ENCODE measurements at regions not wholly inside any gene's neighbourhood (a gene's known extent, or its start where the extent isn't known, plus 50 kb on each side); places are given as distances from the start of the nearest gene placed in this dataset.

DNA sequence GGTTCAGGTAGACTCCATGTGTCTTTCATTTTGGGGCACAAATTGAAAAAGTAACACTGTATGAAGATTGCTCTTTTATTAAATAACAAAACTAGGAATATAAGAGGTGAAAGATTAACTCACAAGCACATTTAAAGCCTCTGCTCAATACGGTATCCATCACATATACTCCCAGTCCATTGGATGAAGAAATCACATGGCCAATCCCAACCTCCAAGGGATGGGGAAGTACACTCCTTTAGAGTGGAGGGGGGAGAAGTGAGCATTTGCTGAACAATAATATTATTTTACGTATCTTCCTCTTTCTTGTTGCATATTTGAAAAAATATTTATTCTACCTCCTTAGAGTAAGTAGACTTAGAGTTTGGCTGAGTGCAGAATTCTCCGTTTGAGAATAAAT, 316.5 kb downstream of the LMX1A start:
- DNase-seq (ENCODE audit: low read depth) = no peak
- no peak overlapping the region for H3K4me3 ChIP-seq (ENCODE audit: low read depth, low read length)

DNA sequence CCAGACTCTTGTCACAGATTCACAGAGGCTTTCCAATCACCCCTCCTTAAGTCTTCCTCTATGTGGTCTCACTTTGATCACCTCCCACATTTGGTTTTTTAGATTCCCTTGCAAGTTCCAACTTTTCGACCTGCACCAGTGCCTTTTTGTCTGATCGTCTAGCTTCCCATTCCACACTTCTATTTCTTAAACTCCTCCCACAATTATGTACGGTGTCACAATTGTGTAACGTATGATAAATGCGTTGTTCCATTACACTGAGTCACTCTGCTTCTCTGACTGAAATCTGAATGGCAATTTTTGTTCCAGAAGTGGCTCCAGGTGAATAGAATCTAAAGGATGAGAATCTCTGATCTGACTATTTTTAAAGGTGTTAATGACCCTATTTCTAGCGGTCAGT, 320.1 kb downstream of the LMX1A start:
- no peak for DNase-seq (ENCODE audit: low read depth)
- H3K4me3 ChIP-seq (ENCODE audit: low read depth, low read length) = no peak overlapping the region

DNA sequence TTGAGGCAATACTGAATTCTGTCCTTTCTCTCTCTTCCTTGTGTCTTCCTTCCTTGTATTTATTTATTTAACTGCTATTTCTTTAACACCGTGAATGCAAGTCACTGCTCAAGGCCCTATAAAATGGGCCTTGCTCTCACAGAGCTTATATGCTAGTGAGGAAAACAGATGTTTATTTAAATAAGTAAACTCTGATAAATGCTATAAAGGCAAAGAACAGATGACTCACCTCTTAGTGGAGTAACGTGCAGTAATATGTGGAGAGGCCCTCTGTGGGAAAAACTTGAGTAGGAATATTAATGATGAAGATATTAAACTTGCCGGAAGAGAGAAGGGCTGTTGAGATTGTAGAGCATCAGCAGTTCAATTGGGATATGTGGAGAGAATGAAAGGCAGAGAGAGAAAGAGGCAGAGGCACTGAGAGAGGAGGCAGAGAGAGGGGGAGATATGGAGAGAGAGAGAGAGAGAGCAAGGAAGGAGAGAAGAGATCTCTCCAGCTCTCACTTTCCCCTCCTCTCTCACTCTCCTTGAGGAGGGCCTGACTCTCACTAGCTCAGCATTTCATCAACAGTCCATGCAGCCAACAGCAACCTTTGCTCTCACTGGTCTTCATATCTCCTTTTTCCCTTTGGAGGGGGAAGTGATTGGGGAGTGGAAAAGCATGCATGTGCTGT, 322.2 kb downstream of the LMX1A start:
- no peak overlapping the region for H3K4me3 ChIP-seq (ENCODE audit: low read depth, low read length)
- DNase-seq (ENCODE audit: low read depth) = no peak

DNA sequence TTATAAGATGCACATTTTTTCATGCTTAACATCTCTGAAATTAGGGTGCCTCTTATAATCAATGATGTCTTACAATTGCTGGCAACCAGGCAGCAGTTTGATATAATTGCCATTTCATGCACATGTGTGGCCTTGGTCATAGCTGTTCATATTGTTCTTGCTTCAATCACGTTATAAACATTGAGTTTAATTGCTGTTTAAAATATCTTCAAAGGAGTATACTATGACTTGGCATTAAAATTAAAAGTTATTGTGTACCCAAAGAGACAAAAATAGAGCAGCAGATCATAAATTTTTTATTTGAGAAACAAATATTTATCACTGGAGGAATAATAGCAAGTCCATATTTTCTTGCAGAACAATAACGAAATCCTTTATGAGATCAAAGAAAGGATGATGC, 325.5 kb downstream of the LMX1A start:
- DNase-seq (ENCODE audit: low read depth) = no peak
- H3K4me3 ChIP-seq (ENCODE audit: low read depth, low read length) = no peak overlapping the region

DNA sequence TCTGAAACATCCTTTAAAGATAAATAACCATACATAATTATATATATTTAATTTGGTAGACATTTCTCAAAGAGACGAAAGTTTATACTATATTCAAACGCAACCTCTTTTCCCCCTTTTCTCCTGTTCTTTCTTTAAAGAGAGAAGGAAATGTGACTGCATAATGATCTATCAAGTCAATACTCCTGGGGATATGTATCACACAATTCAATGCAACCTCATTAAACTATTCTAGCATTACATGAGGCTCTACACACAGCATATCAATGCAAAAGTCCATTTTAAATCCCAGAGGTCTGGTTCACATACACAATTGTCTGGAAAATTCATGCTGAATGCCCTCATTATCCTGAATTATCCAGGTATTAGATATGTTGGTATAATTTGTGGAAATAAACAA, 330.7 kb downstream of the LMX1A start:
- no peak overlapping the region for H3K4me3 ChIP-seq (ENCODE audit: low read depth, low read length)
- DNase-seq (ENCODE audit: low read depth) = no peak

DNA sequence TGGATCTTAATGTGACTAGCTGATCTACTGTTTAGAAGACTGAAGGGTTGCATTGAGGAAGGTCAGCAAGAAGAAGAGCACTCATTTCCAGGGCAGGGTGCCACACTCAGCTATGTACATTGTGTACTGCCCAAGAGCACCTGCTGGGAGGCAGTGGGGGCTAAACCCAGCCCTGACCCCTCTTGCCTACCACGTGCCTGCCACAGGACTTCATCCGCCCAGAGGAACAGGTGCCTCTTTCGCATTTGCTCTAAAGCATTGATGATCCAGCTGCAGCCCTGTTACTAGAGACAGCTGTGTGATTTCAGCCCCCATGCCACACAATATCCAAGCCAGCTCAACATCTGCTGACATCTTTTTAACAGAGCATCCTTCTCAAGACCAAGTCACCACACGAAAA, 341.8 kb downstream of the LMX1A start:
- no peak overlapping the region for H3K4me3 ChIP-seq (ENCODE audit: low read depth, low read length)
- no peak for DNase-seq (ENCODE audit: low read depth)

DNA sequence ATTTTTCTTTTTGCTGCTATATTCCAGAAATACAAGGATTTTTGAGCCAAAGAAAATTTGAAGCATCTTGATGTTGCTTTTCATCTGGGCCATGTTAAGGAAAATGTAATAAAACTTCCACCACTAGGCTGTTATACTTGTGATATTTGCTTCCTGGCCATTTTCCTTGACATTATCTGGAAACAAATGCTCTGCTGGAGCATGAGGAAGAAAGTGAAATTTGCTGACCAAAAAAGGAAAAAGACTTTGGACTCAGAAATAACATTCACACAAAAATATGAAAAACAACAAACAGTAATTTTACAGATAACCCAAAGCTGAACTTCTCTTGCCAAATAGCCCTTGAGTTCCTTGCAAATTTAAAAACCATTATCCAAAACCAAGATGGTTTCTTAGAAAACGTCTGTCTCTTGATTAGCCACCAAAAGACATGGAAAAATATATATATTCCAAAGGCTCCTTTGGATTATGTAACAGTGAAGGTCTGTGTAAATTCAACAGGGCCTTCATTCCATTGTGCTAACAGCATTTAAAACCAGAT, 344.5 kb downstream of the LMX1A start:
- H3K4me3 ChIP-seq (ENCODE audit: low read depth, low read length) = no peak overlapping the region
- DNase-seq (ENCODE audit: low read depth) = no peak

DNA sequence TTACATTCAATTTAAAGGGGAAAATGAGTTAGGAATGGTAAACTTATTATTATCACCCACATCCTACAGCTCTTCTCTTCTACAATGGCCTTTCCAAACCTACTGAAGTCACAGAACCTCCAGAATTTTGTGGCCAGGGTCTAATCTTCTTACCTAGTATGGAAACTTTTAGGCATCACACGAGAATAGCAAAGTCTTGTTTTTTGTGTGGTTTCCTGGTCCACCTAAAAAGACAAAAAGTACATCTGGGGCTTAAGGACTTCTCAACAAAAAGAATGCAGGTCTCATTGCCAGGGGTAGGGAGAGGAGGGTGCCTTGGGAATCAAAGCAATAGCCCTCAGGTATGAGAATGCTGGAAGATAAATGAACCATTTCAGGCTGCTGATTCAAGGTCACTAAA, 345.3 kb downstream of the LMX1A start:
- DNase-seq (ENCODE audit: low read depth) = no peak
- no peak overlapping the region for H3K4me3 ChIP-seq (ENCODE audit: low read depth, low read length)

DNA sequence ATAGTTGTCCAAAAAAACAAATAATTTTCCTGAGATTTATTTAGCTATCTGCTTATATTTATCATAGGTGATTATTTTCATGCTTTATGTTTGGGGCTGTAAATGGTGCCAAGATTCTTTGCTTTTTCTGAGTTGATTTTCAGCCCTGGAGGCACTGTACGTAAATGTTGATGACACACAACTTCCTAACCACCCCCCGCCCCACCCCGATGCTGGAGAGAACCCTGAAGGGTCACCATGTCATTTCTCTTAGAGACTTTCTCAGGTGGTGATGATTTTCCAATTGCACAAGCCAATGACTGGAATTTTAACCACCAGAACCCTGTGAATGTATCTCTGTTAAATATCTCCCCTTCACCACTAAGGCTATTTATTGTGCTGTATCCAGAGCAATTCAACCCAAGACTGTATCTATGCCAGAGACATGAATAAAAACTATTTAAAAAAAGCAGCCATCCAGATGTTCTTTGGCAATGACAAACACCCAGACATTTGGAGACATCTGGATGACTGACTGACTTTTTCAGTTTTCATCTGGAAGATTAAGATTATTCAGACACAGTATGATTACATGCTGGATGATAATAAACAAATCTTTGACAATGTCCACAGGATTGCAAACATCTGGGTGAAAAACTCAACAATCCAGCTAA, 346.0 kb downstream of the LMX1A start:
- no peak overlapping the region for H3K4me3 ChIP-seq (ENCODE audit: low read depth, low read length)
- DNase-seq (ENCODE audit: low read depth) = no peak

DNA sequence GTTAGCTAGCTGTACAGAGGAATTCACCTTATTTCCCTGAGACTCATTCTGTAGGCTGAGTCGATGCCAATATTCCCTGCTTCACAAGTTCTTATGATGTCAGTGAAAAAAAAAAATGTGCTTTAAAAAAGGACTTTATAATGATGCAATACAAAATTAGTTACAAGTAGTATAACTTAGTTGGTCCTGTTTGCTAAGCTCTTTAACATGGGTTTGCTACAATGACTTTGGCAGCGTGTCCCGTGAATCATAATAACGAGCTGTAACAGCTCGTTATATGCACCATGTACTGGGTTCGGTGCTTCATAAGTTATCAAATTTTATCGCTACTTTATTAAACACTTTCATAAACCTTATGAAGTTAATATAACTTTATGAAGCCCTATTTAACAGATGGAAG, 349.7 kb downstream of the LMX1A start:
- H3K4me3 ChIP-seq (ENCODE audit: low read depth, low read length) = no peak overlapping the region
- DNase-seq (ENCODE audit: low read depth) = no peak

DNA sequence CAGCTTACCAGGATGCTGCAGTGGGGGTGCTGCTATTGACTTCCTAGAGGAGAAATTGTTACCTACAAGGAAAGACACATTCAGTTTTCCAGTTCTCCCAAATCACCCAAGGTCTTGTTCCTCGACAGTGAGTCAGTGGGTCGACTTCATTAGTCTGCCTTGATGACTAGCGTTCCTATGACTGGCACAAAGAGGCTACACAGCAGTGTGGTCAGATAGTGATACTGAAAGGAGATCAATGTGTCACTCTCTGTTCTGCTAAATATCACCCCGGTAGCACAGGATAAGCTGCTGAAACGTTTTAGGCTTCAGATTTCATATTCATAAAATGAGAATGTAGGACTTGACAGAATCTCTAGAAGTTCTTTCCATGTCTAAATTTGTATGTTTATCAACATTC, 357.4 kb downstream of the LMX1A start:
- no peak for DNase-seq (ENCODE audit: low read depth)
- H3K4me3 ChIP-seq (ENCODE audit: low read depth, low read length) = no peak overlapping the region

DNA sequence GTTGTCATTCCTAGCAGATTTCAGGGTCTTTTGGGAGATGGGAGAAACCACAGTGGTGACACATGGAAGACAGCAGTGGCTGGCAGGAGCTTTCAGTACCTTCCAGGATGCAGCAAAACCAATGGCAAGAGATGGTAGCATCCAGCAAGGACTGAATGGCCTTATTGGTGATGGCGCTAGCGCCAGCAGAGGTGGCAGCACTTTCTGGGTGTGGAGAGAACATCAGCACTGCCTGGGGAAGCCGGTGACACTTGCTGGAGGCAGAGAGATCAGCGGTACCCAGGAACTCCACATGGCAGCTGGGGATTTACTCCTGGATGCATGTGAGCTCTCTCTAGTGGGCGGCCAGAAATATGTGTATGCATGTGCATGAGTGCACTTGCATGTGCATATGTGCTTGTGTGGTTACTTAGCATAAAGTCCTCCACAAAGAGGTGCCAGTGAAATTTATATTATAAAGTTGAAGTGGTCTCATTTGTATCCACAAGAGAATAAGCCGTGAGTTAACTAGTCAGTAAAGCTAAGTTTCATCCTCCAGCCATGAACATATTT, 364.7 kb downstream of the LMX1A start:
- no peak overlapping the region for H3K4me3 ChIP-seq (ENCODE audit: low read depth, low read length)

DNA sequence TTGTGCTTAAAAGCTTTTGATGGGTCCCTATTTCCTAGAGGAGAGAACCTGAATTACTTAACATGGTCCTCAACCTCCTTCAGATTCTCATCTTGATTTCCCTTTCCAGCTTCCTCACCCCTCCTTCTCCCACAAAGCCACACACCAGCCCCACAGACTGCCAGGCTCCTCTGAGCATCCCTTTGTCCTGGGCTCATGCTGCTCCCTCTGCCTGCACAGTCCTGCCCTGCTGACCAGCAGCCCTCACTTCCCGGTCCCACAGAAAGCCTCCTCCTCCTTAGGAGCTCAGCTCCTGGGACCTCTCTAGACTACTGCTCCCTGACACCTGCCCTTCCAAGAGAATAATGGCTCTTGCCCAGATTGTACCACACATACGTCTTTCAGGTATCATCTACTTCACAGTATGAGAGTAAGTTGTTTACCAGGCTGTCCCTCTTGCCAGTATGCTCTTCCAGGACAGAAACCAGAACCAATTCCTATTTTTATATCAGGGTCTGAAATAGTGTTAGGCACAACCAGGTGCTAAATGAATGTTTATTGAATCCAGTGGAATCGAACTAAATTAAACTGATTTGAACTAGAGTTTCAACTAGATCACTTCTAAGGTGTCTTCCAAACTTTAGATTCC, 373.4 kb downstream of the LMX1A start:
- no peak overlapping the region for H3K4me3 ChIP-seq (ENCODE audit: low read depth, low read length)
- DNase-seq (ENCODE audit: low read depth) = no peak

More for the DNA sequence above, 364.7 kb downstream of the LMX1A start:
- DNase-seq (ENCODE audit: low read depth) = no peak

DNA sequence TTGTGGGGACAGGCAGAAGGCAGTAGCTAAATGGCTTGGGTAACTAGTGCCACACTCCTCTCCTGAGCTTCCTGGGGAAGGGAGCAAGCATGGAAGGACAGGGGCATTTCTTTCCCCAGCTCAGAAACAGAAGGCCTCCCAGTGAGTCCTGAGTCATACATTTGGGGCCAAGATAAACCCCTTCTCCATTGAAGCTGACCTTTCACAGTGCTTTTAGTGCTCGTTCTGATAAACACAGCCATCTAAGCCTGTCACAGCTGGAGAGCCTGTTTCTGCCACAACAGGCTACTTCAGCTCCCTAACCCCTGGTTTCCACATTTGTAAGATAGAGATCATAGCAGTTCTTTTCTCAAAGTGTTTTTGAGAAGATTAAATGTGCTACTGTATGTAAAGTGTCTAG, 374.0 kb downstream of the LMX1A start:
- no peak overlapping the region for H3K4me3 ChIP-seq (ENCODE audit: low read depth, low read length)
- DNase-seq (ENCODE audit: low read depth) = no peak

DNA sequence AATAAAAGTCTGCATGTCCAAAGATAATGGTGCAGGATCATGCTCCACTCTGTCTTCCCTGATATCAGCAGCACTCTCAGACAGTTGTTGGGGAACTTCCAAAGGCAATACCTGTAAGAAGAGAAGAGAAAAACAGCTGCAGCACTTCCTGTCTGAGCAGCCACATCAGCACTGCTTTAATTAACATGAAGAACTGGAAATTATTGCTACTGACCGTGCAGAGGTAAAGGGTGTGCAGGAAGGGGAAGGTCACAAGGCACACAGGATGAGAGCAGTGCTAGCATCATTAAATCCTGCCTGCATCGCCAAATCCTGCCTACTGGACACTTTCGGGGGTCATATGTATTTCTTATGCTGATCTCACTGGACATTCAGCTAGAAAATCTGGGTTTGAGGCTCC, 379.0 kb downstream of the LMX1A start:
- no peak for DNase-seq (ENCODE audit: low read depth)
- no peak overlapping the region for H3K4me3 ChIP-seq (ENCODE audit: low read depth, low read length)

DNA sequence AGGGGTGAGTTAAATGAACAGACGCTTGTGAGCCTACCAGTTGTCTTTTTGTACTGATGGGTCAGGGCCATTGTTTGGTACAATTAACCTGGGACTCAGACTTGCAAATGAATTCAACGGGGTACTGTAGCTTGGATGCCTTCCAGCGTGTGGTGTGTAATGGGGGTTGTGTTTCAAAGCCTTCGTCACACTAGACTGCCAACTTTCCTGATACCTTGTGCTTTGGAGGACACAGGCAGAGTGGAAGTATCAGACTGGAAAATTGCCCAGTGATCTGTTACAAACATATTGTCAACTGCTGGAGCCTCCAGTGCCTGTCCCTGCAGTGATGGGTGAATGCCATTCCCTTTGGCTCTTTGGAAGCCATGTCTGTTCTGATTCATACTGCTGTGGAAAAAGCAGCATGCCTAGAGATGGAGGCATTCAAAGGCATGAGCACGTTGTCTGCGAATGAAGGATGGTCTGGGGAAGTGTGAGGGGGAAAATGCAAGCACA, 384.5 kb downstream of the LMX1A start:
- no peak for DNase-seq (ENCODE audit: low read depth)
- no peak overlapping the region for H3K4me3 ChIP-seq (ENCODE audit: low read depth, low read length)

DNA sequence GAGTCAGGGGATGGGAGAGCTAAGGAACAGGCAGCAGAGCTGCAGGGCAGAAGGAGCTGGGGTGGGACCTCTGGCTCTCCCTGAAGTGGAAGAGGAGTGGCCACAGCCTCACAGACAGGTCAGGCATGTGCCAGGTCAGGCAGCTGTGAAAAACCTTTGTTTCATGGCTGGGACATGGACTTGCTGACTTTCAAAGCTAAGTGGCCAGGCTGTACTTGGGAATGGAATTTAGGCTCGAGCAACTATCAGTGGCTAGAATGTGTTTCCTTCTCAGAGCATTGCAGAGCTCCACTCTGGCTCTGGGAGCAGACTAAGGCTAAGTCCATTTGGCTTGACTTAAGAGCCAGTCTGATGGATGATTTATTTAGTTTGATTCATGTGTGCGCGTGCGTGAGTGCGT, 385.1 kb downstream of the LMX1A start:
- H3K4me3 ChIP-seq (ENCODE audit: low read depth, low read length) = no peak overlapping the region
- no peak for DNase-seq (ENCODE audit: low read depth)

DNA sequence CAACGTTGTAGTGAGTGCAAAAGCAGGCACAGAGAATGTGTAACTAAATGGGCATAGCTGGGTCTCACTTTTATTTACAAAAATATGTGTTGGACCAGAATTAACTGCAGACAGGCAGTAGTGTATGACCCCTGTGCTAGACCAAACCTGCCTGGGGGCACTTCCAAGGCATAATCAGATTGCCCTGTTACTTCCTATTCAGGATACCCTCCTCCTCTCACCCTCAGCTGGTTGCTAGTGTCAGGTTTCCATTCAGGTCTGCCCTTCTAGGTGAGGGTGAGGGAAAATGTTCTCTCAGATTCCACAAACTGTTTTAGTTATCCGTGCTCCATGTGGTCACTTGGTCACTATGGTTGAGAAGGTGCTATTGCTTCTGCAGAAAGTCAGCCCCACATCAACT, 387.3 kb downstream of the LMX1A start:
- H3K4me3 ChIP-seq (ENCODE audit: low read depth, low read length) = no peak overlapping the region
- no peak for DNase-seq (ENCODE audit: low read depth)

DNA sequence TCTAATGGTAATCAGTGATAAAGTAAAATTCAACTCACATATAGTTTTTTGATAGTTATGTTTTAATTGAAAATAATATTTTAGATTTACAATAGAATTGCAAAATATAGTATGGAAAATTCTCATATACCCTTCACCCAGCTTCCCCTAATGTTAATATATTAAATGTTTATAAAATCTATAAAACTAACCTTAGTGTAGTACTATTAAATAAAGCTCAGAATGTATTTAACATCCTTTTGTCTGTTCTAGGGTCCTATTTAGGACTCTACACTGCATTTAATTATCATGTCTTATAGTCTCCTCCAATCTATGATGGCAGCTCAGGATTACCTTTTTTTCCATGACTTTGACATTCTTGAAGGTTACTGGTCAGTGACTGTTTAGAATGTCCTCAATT, 389.2 kb downstream of the LMX1A start:
- no peak overlapping the region for H3K4me3 ChIP-seq (ENCODE audit: low read depth, low read length)

DNA sequence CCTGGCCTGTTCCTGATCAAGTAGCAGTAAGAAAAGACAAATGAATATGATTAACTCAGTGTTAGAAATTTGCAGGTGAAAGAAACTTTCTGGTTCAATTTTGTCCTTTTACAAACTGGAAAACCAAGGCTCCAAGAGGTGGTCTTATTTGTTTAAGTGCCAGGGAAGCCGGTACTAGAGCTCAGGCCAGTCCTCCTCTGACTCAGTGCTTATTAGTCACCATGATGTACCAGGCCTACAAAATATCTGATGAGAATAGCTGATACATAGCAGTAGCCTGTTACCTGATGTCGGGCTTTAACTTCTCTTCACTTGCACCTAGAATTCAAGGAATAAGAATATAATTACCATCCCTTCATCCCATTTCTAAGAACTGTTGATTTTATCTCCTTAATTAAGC, 394.8 kb downstream of the LMX1A start:
- no peak for DNase-seq (ENCODE audit: low read depth)

More for the DNA sequence above, 389.2 kb downstream of the LMX1A start:
- DNase-seq (ENCODE audit: low read depth) = no peak

More for the DNA sequence above, 394.8 kb downstream of the LMX1A start:
- H3K4me3 ChIP-seq (ENCODE audit: low read depth, low read length) = no peak overlapping the region

Data from skeletal muscle cell (primary cell).